GM19452 (cell line): ENCODE measurements at regions not wholly inside any gene's neighbourhood (a gene's known extent, or its start where the extent isn't known, plus 50 kb on each side); places are given as distances from the start of the nearest gene placed in this dataset.

Source experiments
- ATAC-seq: cut with Tn5 transposase; IDR thresholded peaks from one replicate; pipeline ENCODE4 v1.9.1; 2021; ENCODE audit not compliant: unreplicated experiment

- ATAC-seq = no peak
These were observed 186.8 kb upstream of the PRR20A start for GRCh38 chr13:56953965-56954364.

- no peak for ATAC-seq
These were observed 165.1 kb upstream of the PRR20A start for GRCh38 chr13:56975647-56976046.

DNA sequence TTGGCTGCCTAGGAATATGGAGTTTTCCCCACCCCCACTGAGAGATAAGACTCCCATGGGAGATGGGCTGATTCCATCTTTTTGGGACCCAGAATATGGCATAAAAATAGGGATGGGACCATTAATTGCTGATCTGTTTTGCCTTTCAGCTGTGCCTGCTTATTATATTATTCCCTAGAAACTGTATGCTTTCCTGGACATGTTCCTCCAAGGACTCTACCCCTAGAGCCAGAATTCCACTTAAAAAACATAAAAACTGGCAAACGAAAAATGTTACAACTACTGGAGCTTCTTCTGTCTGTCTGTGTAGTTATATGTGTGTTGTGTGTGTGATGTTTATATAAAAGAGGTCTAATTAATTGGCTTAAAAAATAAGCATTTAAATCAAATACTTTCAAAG is 159.9 kb upstream of the PRR20A start:
- no peak for ATAC-seq

- no peak for ATAC-seq
These were observed 154.6 kb upstream of the PRR20A start for GRCh38 chr13:56986121-56986520.

DNA sequence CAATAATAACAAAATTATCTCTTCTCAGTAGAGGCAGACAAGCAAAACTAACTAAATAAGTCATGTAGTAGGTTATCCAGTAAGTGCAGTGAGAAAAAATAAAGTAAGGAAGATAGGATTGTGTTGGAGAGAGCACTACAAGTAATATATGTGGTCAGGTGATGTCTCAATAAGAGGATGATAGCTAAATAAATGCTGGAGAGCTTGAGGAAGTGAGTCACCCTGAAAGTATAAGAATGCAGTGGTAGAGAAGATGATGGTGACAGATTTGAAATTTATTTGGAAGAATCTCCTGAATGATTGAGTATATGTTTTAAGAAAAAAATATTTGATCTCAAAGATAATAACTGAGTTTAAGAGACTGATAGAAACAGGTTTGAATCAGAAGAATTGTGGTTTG is 152.2 kb upstream of the PRR20A start:
- no peak for ATAC-seq

DNA sequence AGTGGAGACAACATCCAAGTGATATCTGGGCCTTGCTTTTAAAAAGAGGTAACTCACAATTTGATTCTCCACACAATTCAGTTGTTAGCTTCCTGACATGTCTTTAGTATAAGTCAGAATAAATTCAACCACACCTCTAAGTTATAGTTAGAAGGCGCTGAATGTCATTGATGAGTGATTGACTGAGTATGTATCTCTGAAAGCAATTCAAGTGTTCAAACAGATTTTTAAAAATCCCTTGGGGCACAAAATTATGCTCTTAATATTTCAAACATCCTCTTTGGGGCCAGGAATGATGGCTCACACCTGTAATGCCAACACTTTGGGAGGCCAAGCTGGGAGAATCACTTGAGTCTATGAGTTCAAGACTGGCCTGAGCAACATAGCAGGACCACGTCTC is 137.0 kb upstream of the PRR20A start:
- no peak for ATAC-seq

GRCh38 chr13:57017357-57017756 is 123.4 kb upstream of the PRR20A start:
- ATAC-seq = no peak

DNA sequence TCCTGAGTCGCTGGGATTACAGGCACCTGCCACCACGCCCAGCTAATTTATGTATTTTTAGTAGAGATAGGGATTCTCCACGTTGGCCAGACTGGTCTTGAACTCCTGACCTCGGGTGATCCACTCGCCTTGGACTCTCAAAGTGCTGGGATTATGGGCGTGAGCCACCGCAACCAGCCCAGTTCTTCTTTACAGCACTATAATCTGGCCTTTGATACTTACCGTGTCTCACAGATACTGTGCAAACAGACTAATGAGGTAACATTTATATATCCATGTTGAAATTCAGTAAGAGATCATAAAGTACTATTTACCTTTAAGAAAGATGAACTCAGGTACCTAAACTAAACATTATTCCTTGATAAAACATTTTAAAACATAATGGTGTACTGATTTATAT is 121.8 kb upstream of the PRR20A start:
- no peak for ATAC-seq

- no peak for ATAC-seq
These were observed 110.0 kb upstream of the PRR20A start for GRCh38 chr13:57030671-57031070.

DNA sequence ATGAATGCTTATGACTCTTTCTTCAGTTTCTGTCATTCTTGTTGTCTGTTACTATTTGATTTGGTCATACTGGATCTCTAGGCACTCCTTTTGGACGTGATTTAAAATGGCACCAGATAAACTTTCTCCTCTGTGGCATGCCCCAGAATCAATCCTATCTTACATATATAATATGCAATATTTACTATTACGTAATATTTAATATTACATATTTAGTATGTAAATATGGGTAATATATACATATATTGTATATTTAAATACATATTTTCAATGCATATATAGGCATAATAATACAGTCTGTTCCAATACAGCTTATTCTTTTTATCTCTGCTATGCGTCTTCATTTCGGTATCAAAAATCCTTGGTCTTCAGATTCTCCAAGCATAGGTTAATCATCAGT is 104.4 kb upstream of the PRR20A start:
- ATAC-seq = no peak

- no peak for ATAC-seq
These were observed 95.8 kb upstream of the PRR20A start for GRCh38 chr13:57044910-57045309.

GRCh38 chr13:57045826-57046546 is 94.7 kb upstream of the PRR20A start:
- ATAC-seq = no peak

DNA sequence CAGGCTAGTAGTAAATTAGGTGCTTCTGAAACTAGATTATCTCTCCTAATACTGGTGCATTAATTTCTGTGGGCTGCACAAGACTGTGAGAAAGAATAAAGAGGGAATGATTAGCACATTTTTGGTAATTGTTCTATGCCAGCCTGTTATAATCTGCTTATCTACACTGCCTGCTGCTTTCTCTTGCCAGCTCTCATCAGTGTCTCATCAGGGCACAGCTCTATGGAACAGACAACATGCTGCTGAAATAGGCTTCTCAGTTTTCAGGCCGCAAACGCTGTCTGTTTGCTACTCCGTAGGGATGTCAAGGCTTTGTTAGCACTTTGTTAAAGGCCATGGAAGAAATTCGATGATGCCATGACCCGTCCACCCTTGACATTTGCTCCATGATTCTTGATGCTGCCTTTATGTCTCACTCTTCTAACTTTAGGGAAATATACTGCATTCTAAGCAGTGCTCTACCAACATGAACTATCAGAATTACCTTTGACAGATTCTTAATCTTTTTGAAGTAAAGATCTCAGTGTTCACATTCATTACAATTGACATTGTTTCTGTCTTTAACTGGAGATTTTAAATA is 84.0 kb upstream of the PRR20A start:
- ATAC-seq = no peak

DNA sequence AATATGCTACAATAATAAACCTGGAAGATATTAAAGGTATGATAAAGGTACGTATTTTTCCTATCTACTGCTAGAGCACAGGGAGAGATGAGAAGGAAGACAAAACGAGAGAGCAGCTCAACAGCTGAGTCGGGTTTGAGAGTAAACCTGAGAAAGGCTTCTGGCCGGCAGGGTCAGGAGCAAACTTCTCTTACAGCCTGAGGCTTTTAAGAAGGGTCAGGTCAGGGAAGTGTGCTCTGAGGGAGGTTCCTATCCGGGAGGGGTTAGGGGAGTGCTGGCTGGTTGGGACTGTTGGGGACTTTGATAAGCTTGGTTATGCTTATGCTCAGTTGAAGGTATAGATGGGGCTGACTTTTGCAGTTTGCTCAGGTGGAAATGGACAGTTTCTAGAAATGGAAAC is 77.7 kb upstream of the PRR20A start:
- no peak for ATAC-seq

DNA sequence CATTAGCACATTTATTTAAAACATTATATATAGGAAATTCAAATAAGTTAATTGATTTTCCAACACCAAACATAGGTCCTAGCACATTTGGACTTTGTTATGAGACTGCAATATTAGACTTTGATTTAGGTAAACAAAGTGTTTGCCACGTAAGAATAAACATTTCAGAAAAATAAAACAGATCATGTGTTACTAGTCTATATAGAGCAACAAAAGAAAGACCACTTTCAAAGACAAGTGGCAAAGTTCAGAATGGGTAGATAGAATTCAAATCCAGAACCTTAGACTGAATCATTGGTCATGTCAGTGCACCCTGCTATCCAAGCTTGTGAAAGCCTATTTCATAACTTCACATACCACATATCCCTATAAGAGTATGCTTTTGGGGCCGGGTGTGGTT is 66.7 kb upstream of the PRR20A start:
- no peak for ATAC-seq

DNA sequence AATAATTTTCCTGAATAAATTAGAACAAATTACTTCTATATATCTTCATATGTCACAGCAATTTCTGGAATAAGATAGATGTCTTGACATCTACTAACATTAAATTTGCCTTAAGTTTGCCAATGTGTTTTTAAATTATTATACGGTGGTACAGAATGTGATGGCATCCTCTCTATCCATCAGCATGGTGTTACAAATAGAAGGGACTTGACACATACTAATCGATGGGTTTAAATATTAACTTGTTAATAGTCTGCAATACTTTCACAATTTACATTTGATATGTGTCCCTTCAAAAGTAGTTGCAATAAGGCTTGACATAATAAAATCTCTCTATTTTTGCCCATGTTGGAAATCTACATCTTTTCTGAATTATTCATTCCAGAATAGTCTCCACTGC is 65.1 kb upstream of the PRR20A start:
- ATAC-seq = no peak

- ATAC-seq = no peak
These were observed 53.7 kb upstream of the PRR20A start for GRCh38 chr13:57087006-57087405.
